Islet of Langerhans (tissue), 1 donor: ENCODE measurements at regions not wholly inside any gene's neighbourhood (a gene's known extent, or its start where the extent isn't known, plus 50 kb on each side); places are given as distances from the start of the nearest gene placed in this dataset.
"Not testable (repeated sequence)": the region's sequence is repeated elsewhere in the genome, so short reads cannot be mapped to it uniquely, and the experiment has no call there.

Source experiments
- FAIRE-seq: peaks from one replicate; lab custom pipeline; 2011; peaks lifted over from hg19 to GRCh38; lab: Jason Lieb, UNC

DNA sequence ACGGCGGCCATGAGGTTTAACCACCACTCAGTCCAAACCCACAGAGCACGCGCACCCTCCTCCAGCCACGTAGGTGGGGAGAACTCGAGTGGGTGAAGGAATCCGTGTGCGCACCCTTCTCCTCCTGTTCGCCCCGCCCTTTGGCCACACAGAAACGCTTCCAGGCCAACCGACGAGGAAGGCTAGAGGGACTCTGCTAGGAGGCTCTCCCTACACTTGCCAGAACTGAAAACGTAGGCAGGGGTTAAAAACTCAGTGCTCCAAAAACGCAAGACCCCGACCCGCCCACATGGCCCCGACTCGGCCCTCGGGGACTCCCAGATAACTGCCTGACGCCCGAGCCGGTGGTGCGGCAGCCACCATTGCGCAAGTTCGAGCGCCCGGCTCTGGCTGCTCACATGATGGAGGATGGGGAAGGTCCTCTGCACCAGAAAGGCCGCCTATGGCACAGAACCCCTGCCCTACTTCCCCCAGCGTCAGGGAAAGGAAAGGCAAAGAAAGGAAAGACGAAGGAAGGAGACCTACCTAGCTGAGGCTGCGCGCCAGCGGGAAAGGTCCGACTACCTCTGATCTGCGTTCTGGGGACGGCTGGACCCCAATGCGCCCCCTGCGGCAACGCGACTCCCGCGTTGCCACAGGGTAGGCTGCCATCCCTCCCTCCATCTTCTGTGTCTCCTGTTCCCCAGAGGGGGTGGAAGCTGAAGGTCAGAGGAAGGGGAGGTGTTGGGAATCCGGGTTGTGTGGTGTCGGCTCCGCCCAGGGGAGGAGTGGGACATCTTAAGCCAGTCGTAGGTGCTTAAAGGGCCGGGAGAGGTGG is 201.9 kb upstream of the AGTR2 start:
- FAIRE-seq = no peak

GRCh38 chrX:115970718-115971117 is 199.8 kb upstream of the AGTR2 start:
- FAIRE-seq = no peak

DNA sequence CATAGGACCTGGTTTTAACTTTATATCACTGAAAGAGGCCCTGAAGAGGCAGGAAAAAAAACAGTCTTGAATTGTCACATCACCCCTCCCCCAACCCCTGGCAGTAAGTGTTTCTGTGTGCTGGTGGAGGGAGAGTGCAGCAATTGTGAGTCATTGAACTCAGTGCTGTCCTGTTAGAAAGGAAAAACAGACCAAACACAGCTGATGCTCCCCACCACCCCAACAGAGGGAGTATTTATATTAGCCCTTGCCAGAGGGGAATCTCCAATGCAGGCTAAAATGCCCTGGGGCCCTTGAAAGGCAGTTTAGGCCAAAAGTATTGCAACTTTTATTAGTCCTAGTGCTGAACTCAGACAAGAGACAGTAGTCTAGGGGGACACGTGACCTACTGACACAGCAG is 197.8 kb upstream of the AGTR2 start:
- no peak for FAIRE-seq

DNA sequence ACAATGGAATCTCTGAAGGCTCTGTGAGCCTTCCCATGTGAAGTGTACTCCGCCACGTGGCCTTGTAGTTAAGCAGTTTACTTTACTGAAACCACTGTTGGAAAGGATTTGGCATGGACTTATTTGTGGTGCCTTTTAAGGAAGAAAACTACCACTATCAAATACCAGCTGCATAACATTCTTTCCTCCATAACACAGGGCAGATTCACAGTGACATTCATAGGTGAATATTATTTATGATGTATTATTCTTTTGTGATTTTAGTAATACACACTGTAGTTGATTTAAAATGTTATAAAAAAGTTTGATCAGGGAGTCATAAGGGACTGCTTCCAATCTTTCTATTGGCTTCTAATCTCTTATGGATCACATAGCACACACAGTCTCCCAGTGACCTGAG is 192.5 kb upstream of the AGTR2 start:
- no peak for FAIRE-seq

GRCh38 chrX:115983148-115983547 is 187.4 kb upstream of the AGTR2 start:
- FAIRE-seq = not testable (repeated sequence)

DNA sequence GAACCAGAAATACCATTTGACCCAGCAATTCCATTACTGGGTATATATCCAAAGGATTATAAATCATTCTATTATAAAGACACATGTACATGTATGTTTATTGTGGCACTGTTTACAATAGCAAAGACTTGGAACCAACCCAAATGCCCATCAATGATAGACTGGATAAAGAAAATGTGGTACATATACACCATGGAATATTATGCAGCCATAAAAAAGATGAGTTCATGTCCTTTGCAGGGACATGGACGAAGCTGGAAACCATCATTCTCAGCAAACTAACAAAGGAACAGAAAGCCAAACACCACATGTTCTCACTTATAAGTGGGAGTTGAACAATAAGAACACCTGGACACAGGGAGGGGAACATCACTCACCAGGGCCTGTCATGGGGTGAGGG is 183.1 kb upstream of the AGTR2 start:
- not testable (repeated sequence) for FAIRE-seq

DNA sequence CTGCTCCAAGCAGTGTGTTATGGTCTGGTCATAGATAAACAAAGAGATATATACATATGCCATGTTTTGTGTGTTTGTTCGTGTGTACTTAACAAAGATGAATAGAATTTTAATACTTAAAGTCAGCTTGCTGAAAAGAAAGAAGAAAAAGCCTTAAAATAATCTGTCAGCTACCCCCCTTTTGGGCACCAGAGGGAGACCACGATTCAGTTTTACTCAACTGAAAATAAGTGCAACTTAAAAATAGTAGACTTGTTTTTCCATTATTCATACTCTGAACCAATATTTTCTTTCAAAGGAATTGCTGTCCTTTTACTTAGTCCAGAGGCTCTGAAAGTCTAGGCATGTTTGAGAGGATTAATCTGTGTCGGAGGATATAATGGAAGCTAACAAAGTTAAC is 181.7 kb upstream of the AGTR2 start:
- FAIRE-seq = peak; percentile 58

DNA sequence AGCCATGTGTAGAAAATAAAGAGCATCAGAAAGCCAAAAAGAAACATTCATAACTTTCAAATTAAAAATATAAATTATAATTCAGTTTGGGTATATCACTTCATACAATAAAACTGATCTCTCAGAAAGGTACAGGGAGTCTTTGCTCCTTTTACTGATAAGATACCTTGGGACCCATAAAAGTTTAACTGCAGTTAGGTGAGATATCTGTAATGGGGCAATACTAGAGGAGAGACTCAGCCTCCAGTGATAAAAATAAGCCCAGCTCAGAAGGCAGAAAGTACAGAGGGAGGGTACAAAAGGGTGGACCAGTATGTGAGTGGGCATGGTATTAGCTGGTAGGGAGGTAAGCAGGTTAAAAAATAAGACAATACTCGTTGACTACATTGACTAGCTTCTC is 180.9 kb upstream of the AGTR2 start:
- no peak for FAIRE-seq

- FAIRE-seq = peak; percentile 62
These were observed 161.2 kb upstream of the AGTR2 start for GRCh38 chrX:116009346-116009745.

DNA sequence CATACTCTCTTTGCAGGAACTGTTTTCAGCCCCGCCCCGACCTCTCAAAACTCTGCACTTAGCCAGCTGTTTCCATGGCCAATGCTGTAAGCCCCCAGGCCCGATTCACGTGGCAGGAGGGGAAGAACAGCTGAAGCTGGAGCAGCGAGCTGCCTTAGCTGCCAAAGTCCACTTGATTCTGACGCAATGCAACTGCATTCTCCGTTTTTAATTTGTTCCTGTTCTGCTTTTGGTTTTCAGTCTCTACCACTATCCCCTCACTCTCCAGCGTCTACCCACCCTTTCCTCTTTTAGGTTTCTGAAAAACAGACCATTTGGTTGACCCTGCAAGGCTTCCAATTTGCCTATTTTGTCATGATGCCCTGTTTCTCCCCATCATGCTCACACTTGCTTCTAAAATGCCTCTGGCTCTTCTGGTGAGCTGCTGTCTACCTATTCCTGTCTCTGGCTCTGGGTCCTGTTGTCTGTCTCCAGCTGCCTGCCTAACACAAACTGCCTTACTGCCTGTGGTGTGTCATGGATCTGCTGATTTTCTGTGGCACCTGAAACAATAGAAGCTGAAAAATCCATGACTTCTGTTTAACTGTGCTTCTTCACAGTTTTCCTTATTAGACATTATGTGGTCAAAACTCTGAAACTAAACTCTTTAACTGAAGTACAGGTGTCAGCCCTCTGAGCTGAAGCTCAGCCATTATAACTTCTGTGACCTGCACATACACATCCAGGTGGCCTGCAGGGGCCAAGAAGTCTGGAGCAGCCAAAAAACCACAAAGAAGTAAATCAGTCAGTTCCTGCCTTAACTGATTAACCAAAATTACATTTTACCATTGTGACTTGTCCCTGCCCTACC is 160.5 kb upstream of the AGTR2 start:
- no peak for FAIRE-seq

GRCh38 chrX:116010939-116011338 is 159.6 kb upstream of the AGTR2 start:
- FAIRE-seq = no peak

GRCh38 chrX:116031331-116031730 is 139.2 kb upstream of the AGTR2 start:
- no peak for FAIRE-seq
